GM23248 (cell line): ENCODE measurements at regions not wholly inside any gene's neighbourhood (a gene's known extent, or its start where the extent isn't known, plus 50 kb on each side); places are given as distances from the start of the nearest gene placed in this dataset.

Source experiments
- DNase-seq: peaks from one replicate; pipeline ENCODE4 v3.0.0-alpha.2; 2015
- H2AFZ ChIP-seq: fragments of 200-600 bp; sonication (generic); 2 replicates; pipeline ENCODE4 v1.6.1; 2016; ENCODE audit warnings: antibody characterized with exemption
- H3F3A ChIP-seq: fragments of 200-600 bp; sonication (generic); 2 replicates; pipeline ENCODE4 v1.6.1; 2016; ENCODE audit warnings: mild to moderate bottlenecking, antibody characterized with exemption, mixed run types; ENCODE audit not compliant: insufficient read depth
- H3K27ac ChIP-seq: fragments of 200-600 bp; sonication (generic); 2 replicates; pipeline ENCODE4 v1.5.1; 2016; ENCODE audit warnings: mild to moderate bottlenecking
- H3K27me3 ChIP-seq: fragments of 200-600 bp; sonication (generic); replicated peaks from 2 replicates; pipeline ENCODE4 v1.6.1; 2016; ENCODE audit warnings: mild to moderate bottlenecking; ENCODE audit not compliant: insufficient read depth
- H3K36me3 ChIP-seq: fragments of 200-600 bp; sonication (generic); 2 replicates; pipeline ENCODE4 v1.6.1; 2016; ENCODE audit warnings: low read depth, mild to moderate bottlenecking
- H3K4me1 ChIP-seq: fragments of 200-600 bp; sonication (generic); 2 replicates; pipeline ENCODE4 v1.6.1; 2016; ENCODE audit warnings: mild to moderate bottlenecking; ENCODE audit not compliant: insufficient read depth
- H3K4me2 ChIP-seq: fragments of 200-600 bp; sonication (generic); one replicate; pipeline ENCODE4 v1.6.1; 2016; ENCODE audit warnings: mild to moderate bottlenecking; ENCODE audit not compliant: unreplicated experiment
- H3K4me3 ChIP-seq: fragments of 200-600 bp; sonication (generic); 2 replicates; pipeline ENCODE4 v1.5.1; 2016; ENCODE audit warnings: mild to moderate bottlenecking
- H3K79me2 ChIP-seq: fragments of 200-600 bp; sonication (generic); 2 replicates; pipeline ENCODE4 v1.6.1; 2016; ENCODE audit warnings: mild to moderate bottlenecking; ENCODE audit not compliant: insufficient read depth
- H3K9ac ChIP-seq: fragments of 200-600 bp; sonication (generic); 2 replicates; pipeline ENCODE4 v1.6.1; 2016; ENCODE audit warnings: mild to moderate bottlenecking
- H3K9me2 ChIP-seq: fragments of 200-600 bp; sonication (generic); 2 replicates; pipeline ENCODE4 v1.6.1; 2016; ENCODE audit warnings: mixed run types, mild to moderate bottlenecking, moderate library complexity; ENCODE audit not compliant: insufficient read depth
- H3K9me3 ChIP-seq: fragments of 200-600 bp; sonication (generic); one replicate; pipeline ENCODE4 v1.6.1; 2017; ENCODE audit warnings: low read depth
- H4K20me1 ChIP-seq: fragments of 200-600 bp; sonication (generic); 2 replicates; pipeline ENCODE4 v1.6.0; 2016; ENCODE audit not compliant: insufficient read depth
- EZH2 ChIP-seq: fragments of 200-600 bp; sonication (generic); IDR thresholded peaks from 2 replicates; pipeline ENCODE4 v1.6.1; 2018; ENCODE audit warnings: antibody characterized with exemption, mild to moderate bottlenecking; ENCODE audit not compliant: insufficient read depth, poor library complexity, severe bottlenecking
- EZH2phosphoT487 ChIP-seq: fragments of 200-600 bp; sonication (generic); IDR thresholded peaks from 2 replicates; pipeline ENCODE4 v1.6.1; 2018; ENCODE audit warnings: antibody characterized with exemption, moderate library complexity, mild to moderate bottlenecking, low read depth; ENCODE audit not compliant: insufficient read depth
- WGBS, 2 experiments: methylation state at CpG; one replicate each; pipeline ENCODE4 v1.1.6; 2015 to 2017; ENCODE audit warnings: low lambda C conversion rate in 2 of 2, low coverage in 1 of 2; ENCODE audit errors: missing lambda C conversion rate in 2 of 2; 5-methylcytosine and 5-hydroxymethylcytosine counted together
- in situ Hi-C: fragments of 300-500 bp; cut with MboI; formaldehyde crosslinking; loops from 2 replicates; pipeline ENCODE4 v1.15.0; 2020

- in situ Hi-C loops = no loop called here
- no peaks in the 10 kb centered on the region for H3K79me2 ChIP-seq
Observed at GRCh38 chr3:35275768-35276167, 363.6 kb upstream of the ARPP21 start.

GRCh38 chr3:35276568-35276967 is 362.8 kb upstream of the ARPP21 start:
- no peaks in the 10 kb centered on the region for H3K79me2 ChIP-seq
- 0 to 7% methylated on average over 1 of the region's 1 CpG for whole genome bisulfite sequencing, 2 experiments
- TF ChIP-seq EZH2phosphoT487 (no peak), EZH2 (no peak)

More at GRCh38 chr3:35275768-35276167, 363.6 kb upstream of the ARPP21 start:
- no peak overlapping the region for H3K27ac ChIP-seq
- H3K36me3 ChIP-seq = no peaks in the 10 kb centered on the region
- no peaks in the 10 kb centered on the region for H3K27me3 ChIP-seq
- H3K9me2 ChIP-seq = no peaks in the 10 kb centered on the region
- no peak overlapping the region for H3K4me3 ChIP-seq
- no peak for TF ChIP-seq EZH2phosphoT487
- TF ChIP-seq EZH2 = no peak
- no peaks in the 10 kb centered on the region for H3K4me1 ChIP-seq
- no peaks in the 10 kb centered on the region for H4K20me1 ChIP-seq
- WGBS, 2 experiments = 27 to 51% methylated on average over 2 of the region's 2 CpGs
- no peak for DNase-seq
- H2AFZ ChIP-seq = no peak overlapping the region
- H3K4me2 ChIP-seq = no peak overlapping the region
- no peak overlapping the region for H3K9ac ChIP-seq
- peaks cover 4% of the 10 kb centered on the region for H3K9me3 ChIP-seq
- H3F3A ChIP-seq = no peaks in the 10 kb centered on the region

GRCh38 chr3:35291471-35292236 is 347.7 kb upstream of the ARPP21 start:
- H3K4me2 ChIP-seq = no peak overlapping the region
- H3K4me3 ChIP-seq = no peak overlapping the region
- TF ChIP-seq EZH2phosphoT487 = no peak
- TF ChIP-seq EZH2 = no peak
- H3K9me3 ChIP-seq = no peaks in the 10 kb centered on the region
- no peaks in the 10 kb centered on the region for H3F3A ChIP-seq
- H3K79me2 ChIP-seq = no peaks in the 10 kb centered on the region
- no peaks in the 10 kb centered on the region for H3K9me2 ChIP-seq
- in situ Hi-C loops = no loop called here
- no peaks in the 10 kb centered on the region for H4K20me1 ChIP-seq
- no peaks in the 10 kb centered on the region for H3K36me3 ChIP-seq
- H3K27ac ChIP-seq = no peak overlapping the region
- H3K27me3 ChIP-seq = no peaks in the 10 kb centered on the region
- H2AFZ ChIP-seq = no peak overlapping the region
- 13 to 25% methylated on average over 4 of the region's 4 CpGs for WGBS, 2 experiments
- DNase-seq = no peak
- no peaks in the 10 kb centered on the region for H3K4me1 ChIP-seq
- no peak overlapping the region for H3K9ac ChIP-seq

More at GRCh38 chr3:35276568-35276967, 362.8 kb upstream of the ARPP21 start:
- no peak overlapping the region for H3K4me3 ChIP-seq
- H3K9me2 ChIP-seq = no peaks in the 10 kb centered on the region
- H4K20me1 ChIP-seq = no peaks in the 10 kb centered on the region
- no peak overlapping the region for H3K9ac ChIP-seq
- no peaks in the 10 kb centered on the region for H3F3A ChIP-seq
- no peaks in the 10 kb centered on the region for H3K36me3 ChIP-seq
- H2AFZ ChIP-seq = no peak overlapping the region
- no peak overlapping the region for H3K4me2 ChIP-seq
- H3K27ac ChIP-seq = no peak overlapping the region
- no peak for DNase-seq
- H3K4me1 ChIP-seq = no peaks in the 10 kb centered on the region
- peaks cover 4% of the 10 kb centered on the region for H3K9me3 ChIP-seq
- in situ Hi-C loops = no loop called here
- H3K27me3 ChIP-seq = no peaks in the 10 kb centered on the region

- Histone ChIP-seq H3K9me2 (no peaks in the 10 kb centered on the region), H3K79me2 (no peaks in the 10 kb centered on the region), H4K20me1 (no peaks in the 10 kb centered on the region), H3K4me2 (no peak overlapping the region), H2AFZ (no peak overlapping the region), H3K4me3 (no peak overlapping the region), H3K9me3 (no peaks in the 10 kb centered on the region), H3F3A (no peaks in the 10 kb centered on the region), H3K36me3 (no peaks in the 10 kb centered on the region), H3K9ac (no peak overlapping the region), H3K4me1 (no peaks in the 10 kb centered on the region), H3K27me3 (no peaks in the 10 kb centered on the region), H3K27ac (no peak overlapping the region)
- no peak for TF ChIP-seq EZH2
- TF ChIP-seq EZH2phosphoT487 = no peak
- 2 to 23% methylated on average over 3 of the region's 3 CpGs for WGBS, 2 experiments
- DNase-seq = no peak
- in situ Hi-C loops = no loop called here
Observed at GRCh38 chr3:35292568-35292967, 346.8 kb upstream of the ARPP21 start.
